ENCODE measurements at regions not wholly inside any gene's neighbourhood (a gene's known extent, or its start where the extent isn't known, plus 50 kb on each side); places are given as distances from the start of the nearest gene placed in this dataset.

GRCh38 chr9:16196206-16196605 is 643.4 kb downstream of the CCDC171 start:
- DNase-seq = no peak
- no peaks in the 10 kb centered on the region for H4K20me1 ChIP-seq (ENCODE audit: insufficient read depth, low read length)
- no peak overlapping the region for H3K9ac ChIP-seq (ENCODE audit: low read length)
- H3K9me3 ChIP-seq (replicated peaks; ENCODE audit: insufficient read depth, low read length) = no peaks in the 10 kb centered on the region
- H3K27me3 ChIP-seq (replicated peaks; ENCODE audit: insufficient read depth, low read length) = no peaks in the 10 kb centered on the region
- H3K9me2 ChIP-seq (replicated peaks; ENCODE audit: insufficient read depth, low read length) = no peaks in the 10 kb centered on the region
- no peaks in the 10 kb centered on the region for H3K36me3 ChIP-seq (replicated peaks; ENCODE audit: insufficient read depth, low read length)
- no peak overlapping the region for H2AFZ ChIP-seq (ENCODE audit: low read length)
- H3K4me1 ChIP-seq (ENCODE audit: low read length) = no peaks in the 10 kb centered on the region
- no peaks in the 10 kb centered on the region for H3K79me2 ChIP-seq (ENCODE audit: low read length)
- H3K4me2 ChIP-seq (ENCODE audit: low read depth, low read length) = no peak overlapping the region
- H3F3A ChIP-seq (ENCODE audit: insufficient read depth, low read length) = no peaks in the 10 kb centered on the region
- no peak for TF ChIP-seq EZH2phosphoT487 (IDR thresholded peaks at IDR 0.05; ENCODE audit: low read length)
- TF ChIP-seq, protein P1, sequence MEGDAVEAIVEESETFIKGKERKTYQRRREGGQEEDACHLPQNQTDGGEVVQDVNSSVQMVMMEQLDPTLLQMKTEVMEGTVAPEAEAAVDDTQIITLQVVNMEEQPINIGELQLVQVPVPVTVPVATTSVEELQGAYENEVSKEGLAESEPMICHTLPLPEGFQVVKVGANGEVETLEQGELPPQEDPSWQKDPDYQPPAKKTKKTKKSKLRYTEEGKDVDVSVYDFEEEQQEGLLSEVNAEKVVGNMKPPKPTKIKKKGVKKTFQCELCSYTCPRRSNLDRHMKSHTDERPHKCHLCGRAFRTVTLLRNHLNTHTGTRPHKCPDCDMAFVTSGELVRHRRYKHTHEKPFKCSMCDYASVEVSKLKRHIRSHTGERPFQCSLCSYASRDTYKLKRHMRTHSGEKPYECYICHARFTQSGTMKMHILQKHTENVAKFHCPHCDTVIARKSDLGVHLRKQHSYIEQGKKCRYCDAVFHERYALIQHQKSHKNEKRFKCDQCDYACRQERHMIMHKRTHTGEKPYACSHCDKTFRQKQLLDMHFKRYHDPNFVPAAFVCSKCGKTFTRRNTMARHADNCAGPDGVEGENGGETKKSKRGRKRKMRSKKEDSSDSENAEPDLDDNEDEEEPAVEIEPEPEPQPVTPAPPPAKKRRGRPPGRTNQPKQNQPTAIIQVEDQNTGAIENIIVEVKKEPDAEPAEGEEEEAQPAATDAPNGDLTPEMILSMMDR (IDR thresholded peaks at IDR 0.05; ENCODE audit: low read length) = no peak
- TF ChIP-seq EZH2 (optimal IDR thresholded peaks at IDR 0.05; ENCODE audit: low read depth, low read length) = no peak
- no peak overlapping the region for H3K4me3 ChIP-seq (ENCODE audit: low read length)
- H3K27ac ChIP-seq (ENCODE audit: low read length) = no peak overlapping the region

GRCh38 chr9:16197578-16198370 is 644.9 kb downstream of the CCDC171 start:
- Histone ChIP-seq H3K27me3 (replicated peaks; ENCODE audit: insufficient read depth, low read length) (no peaks in the 10 kb centered on the region), H2AFZ (ENCODE audit: low read length) (no peak overlapping the region), H3K27ac (ENCODE audit: low read length) (no peak overlapping the region), H3K9ac (ENCODE audit: low read length) (no peak overlapping the region), H3K4me3 (ENCODE audit: low read length) (no peak overlapping the region), H3K9me3 (replicated peaks; ENCODE audit: insufficient read depth, low read length) (no peaks in the 10 kb centered on the region), H3F3A (ENCODE audit: insufficient read depth, low read length) (no peaks in the 10 kb centered on the region), H3K4me1 (ENCODE audit: low read length) (no peaks in the 10 kb centered on the region), H3K36me3 (replicated peaks; ENCODE audit: insufficient read depth, low read length) (no peaks in the 10 kb centered on the region), H3K9me2 (replicated peaks; ENCODE audit: insufficient read depth, low read length) (no peaks in the 10 kb centered on the region), H3K4me2 (ENCODE audit: low read depth, low read length) (no peak overlapping the region), H3K79me2 (ENCODE audit: low read length) (no peaks in the 10 kb centered on the region), H4K20me1 (ENCODE audit: insufficient read depth, low read length) (no peaks in the 10 kb centered on the region)
- TF ChIP-seq, protein P1 (IDR thresholded peaks at IDR 0.05; ENCODE audit: low read length) = no peak
- TF ChIP-seq EZH2 (optimal IDR thresholded peaks at IDR 0.05; ENCODE audit: low read depth, low read length) = no peak
- TF ChIP-seq EZH2phosphoT487 (IDR thresholded peaks at IDR 0.05; ENCODE audit: low read length) = no peak
- no peak for DNase-seq

- H3K79me2 ChIP-seq (ENCODE audit: low read length) = no peaks in the 10 kb centered on the region
- no peaks in the 10 kb centered on the region for H3K9me3 ChIP-seq (replicated peaks; ENCODE audit: insufficient read depth, low read length)
- H3K4me2 ChIP-seq (ENCODE audit: low read depth, low read length) = no peak overlapping the region
- no peaks in the 10 kb centered on the region for H4K20me1 ChIP-seq (ENCODE audit: insufficient read depth, low read length)
- no peaks in the 10 kb centered on the region for H3F3A ChIP-seq (ENCODE audit: insufficient read depth, low read length)
- no peaks in the 10 kb centered on the region for H3K36me3 ChIP-seq (replicated peaks; ENCODE audit: insufficient read depth, low read length)
- H3K9me2 ChIP-seq (replicated peaks; ENCODE audit: insufficient read depth, low read length) = no peaks in the 10 kb centered on the region
- H3K4me1 ChIP-seq (ENCODE audit: low read length) = no peaks in the 10 kb centered on the region
- H2AFZ ChIP-seq (ENCODE audit: low read length) = no peak overlapping the region
- no peaks in the 10 kb centered on the region for H3K27me3 ChIP-seq (replicated peaks; ENCODE audit: insufficient read depth, low read length)
- H3K9ac ChIP-seq (ENCODE audit: low read length) = no peak overlapping the region
- no peak for TF ChIP-seq EZH2phosphoT487 (IDR thresholded peaks at IDR 0.05; ENCODE audit: low read length)
- TF ChIP-seq, protein P1 (IDR thresholded peaks at IDR 0.05; ENCODE audit: low read length) = no peak
- no peak for TF ChIP-seq EZH2 (optimal IDR thresholded peaks at IDR 0.05; ENCODE audit: low read depth, low read length)
- no peak overlapping the region for H3K27ac ChIP-seq (ENCODE audit: low read length)
- H3K4me3 ChIP-seq (ENCODE audit: low read length) = no peak overlapping the region
- no peak for DNase-seq
These were observed 646.2 kb downstream of the CCDC171 start for GRCh38 chr9:16198996-16199395.

All from MM.1S (cell line).